ENCODE measurements at regions not wholly inside any gene's neighbourhood (a gene's known extent, or its start where the extent isn't known, plus 50 kb on each side); places are given as distances from the start of the nearest gene placed in this dataset.

DNA sequence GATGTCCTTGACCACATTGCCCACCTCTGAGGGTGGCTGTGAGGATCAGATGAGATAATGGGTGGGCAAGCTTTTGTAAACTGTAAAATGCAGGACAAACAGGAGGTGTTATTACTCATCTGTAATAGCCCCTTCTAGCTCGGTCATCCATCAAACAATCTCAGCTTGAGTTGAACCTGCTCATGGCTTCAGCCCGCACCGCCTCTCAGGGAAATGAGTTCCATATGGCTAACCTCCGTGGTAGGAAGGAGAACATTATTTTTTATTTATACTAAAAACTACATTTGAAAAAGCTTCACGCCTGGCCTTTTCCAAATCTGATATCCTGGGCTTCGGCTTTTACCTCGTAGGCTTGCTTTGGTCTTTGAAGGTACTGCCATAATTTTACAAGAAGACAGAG is 116.2 kb upstream of the USP24 start:
- CTCF ChIA-PET (ENCODE audit: low intra/inter-chr PET ratio, low total read pairs) = no interaction called here
- no TSS peak for BruUV-seq (replicated peaks)
- in situ Hi-C loops (cut with HindIII; ENCODE audit: extremely low pct_ligation_motif_present, low pct_unique_long_range_greater_than_20kb) = no loop called here

More for the DNA sequence above, 116.2 kb upstream of the USP24 start:
- H3K27me3 ChIP-seq (ENCODE audit: control insufficient read depth in 1 of 2, insufficient read depth in 2 of 2, low read length in 2 of 2) = peaks cover 0 to 11% of the 10 kb centered on the region in 2 experiments; a peak in 3 of 5 replicates
- no peak for TF ChIP-seq ZNF766 (CRISPR knock-in tag; IDR thresholded peaks at IDR 0.05; ENCODE audit: borderline replicate concordance)
- TF ChIP-seq ZSCAN20 (CRISPR knock-in tag; IDR thresholded peaks at IDR 0.05; ENCODE audit: borderline replicate concordance) = no peak
- TF ChIP-seq, protein P1, sequence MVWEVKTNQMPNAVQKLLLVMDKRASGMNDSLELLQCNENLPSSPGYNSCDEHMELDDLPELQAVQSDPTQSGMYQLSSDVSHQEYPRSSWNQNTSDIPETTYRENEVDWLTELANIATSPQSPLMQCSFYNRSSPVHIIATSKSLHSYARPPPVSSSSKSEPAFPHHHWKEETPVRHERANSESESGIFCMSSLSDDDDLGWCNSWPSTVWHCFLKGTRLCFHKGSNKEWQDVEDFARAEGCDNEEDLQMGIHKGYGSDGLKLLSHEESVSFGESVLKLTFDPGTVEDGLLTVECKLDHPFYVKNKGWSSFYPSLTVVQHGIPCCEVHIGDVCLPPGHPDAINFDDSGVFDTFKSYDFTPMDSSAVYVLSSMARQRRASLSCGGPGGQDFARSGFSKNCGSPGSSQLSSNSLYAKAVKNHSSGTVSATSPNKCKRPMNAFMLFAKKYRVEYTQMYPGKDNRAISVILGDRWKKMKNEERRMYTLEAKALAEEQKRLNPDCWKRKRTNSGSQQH (CRISPR knock-in tag; IDR thresholded peaks at IDR 0.05; ENCODE audit: low read depth) = no peak
- TF ChIP-seq, protein P2, sequence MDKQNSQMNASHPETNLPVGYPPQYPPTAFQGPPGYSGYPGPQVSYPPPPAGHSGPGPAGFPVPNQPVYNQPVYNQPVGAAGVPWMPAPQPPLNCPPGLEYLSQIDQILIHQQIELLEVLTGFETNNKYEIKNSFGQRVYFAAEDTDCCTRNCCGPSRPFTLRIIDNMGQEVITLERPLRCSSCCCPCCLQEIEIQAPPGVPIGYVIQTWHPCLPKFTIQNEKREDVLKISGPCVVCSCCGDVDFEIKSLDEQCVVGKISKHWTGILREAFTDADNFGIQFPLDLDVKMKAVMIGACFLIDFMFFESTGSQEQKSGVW (CRISPR knock-in tag; IDR thresholded peaks at IDR 0.05; ENCODE audit: borderline replicate concordance) = no peak
- TF ChIP-seq, protein P3, sequence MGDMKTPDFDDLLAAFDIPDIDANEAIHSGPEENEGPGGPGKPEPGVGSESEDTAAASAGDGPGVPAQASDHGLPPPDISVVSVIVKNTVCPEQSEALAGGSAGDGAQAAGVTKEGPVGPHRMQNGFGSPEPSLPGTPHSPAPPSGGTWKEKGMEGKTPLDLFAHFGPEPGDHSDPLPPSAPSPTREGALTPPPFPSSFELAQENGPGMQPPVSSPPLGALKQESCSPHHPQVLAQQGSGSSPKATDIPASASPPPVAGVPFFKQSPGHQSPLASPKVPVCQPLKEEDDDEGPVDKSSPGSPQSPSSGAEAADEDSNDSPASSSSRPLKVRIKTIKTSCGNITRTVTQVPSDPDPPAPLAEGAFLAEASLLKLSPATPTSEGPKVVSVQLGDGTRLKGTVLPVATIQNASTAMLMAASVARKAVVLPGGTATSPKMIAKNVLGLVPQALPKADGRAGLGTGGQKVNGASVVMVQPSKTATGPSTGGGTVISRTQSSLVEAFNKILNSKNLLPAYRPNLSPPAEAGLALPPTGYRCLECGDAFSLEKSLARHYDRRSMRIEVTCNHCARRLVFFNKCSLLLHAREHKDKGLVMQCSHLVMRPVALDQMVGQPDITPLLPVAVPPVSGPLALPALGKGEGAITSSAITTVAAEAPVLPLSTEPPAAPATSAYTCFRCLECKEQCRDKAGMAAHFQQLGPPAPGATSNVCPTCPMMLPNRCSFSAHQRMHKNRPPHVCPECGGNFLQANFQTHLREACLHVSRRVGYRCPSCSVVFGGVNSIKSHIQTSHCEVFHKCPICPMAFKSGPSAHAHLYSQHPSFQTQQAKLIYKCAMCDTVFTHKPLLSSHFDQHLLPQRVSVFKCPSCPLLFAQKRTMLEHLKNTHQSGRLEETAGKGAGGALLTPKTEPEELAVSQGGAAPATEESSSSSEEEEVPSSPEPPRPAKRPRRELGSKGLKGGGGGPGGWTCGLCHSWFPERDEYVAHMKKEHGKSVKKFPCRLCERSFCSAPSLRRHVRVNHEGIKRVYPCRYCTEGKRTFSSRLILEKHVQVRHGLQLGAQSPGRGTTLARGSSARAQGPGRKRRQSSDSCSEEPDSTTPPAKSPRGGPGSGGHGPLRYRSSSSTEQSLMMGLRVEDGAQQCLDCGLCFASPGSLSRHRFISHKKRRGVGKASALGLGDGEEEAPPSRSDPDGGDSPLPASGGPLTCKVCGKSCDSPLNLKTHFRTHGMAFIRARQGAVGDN (CRISPR knock-in tag; IDR thresholded peaks at IDR 0.05) = no peak
- TF ChIP-seq ZNF672 (CRISPR knock-in tag; IDR thresholded peaks at IDR 0.05) = no peak
- TF ChIP-seq, protein P4, sequence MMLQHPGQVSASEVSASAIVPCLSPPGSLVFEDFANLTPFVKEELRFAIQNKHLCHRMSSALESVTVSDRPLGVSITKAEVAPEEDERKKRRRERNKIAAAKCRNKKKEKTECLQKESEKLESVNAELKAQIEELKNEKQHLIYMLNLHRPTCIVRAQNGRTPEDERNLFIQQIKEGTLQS (CRISPR knock-in tag; IDR thresholded peaks at IDR 0.05) = no peak
- no peak for TF ChIP-seq ZFP90 (CRISPR knock-in tag; IDR thresholded peaks at IDR 0.05; ENCODE audit: borderline replicate concordance)
- TF ChIP-seq CBX1 (IDR thresholded peaks at IDR 0.05; ENCODE audit: low read depth) = no peak
- TF ChIP-seq ZNF451 (CRISPR knock-in tag; IDR thresholded peaks at IDR 0.05) = no peak
- TF ChIP-seq, protein P5, sequence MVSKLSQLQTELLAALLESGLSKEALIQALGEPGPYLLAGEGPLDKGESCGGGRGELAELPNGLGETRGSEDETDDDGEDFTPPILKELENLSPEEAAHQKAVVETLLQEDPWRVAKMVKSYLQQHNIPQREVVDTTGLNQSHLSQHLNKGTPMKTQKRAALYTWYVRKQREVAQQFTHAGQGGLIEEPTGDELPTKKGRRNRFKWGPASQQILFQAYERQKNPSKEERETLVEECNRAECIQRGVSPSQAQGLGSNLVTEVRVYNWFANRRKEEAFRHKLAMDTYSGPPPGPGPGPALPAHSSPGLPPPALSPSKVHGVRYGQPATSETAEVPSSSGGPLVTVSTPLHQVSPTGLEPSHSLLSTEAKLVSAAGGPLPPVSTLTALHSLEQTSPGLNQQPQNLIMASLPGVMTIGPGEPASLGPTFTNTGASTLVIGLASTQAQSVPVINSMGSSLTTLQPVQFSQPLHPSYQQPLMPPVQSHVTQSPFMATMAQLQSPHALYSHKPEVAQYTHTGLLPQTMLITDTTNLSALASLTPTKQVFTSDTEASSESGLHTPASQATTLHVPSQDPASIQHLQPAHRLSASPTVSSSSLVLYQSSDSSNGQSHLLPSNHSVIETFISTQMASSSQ (IDR thresholded peaks at IDR 0.05; ENCODE audit: low read depth) = no peak
- TF ChIP-seq, protein P5 (CRISPR knock-in tag; IDR thresholded peaks at IDR 0.05; ENCODE audit: borderline replicate concordance) = no peak
- TF ChIP-seq, protein P6, sequence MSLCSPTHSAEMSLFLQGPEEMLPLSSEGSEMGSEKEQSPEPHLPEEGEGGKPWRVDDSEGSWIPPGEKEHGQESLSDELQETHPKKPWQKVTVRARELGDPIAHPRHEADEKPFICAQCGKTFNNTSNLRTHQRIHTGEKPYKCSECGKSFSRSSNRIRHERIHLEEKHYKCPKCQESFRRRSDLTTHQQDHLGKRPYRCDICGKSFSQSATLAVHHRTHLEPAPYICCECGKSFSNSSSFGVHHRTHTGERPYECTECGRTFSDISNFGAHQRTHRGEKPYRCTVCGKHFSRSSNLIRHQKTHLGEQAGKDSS (CRISPR knock-in tag; IDR thresholded peaks at IDR 0.05; ENCODE audit: borderline replicate concordance, low read depth) = no peak
- peaks cover 16% of the 10 kb centered on the region for H3K4me1 ChIP-seq (ENCODE audit: insufficient read depth, low read length)
- no peak overlapping the region for H2AFZ ChIP-seq (ENCODE audit: low read length)
- DNase-seq (ENCODE audit: low spot score) (no peak), FAIRE-seq (no peak), ATAC-seq (no peak)
- no peaks in the 10 kb centered on the region for H3K79me2 ChIP-seq (ENCODE audit: insufficient read depth, low read length)
- intact Hi-C loops (cut with micrococcal nuclease; ENCODE audit: unreplicated experiment) = no loop called here
- WGBS (ENCODE audit: low lambda C conversion rate) = 72% methylated on average over 7 of the region's 7 CpGs
- POLR2A ChIA-PET = no interaction called here
- H3K36me3 ChIP-seq (replicated peaks in 1 of 2; ENCODE audit: control insufficient read depth in 1 of 2, insufficient read depth in 2 of 2, low read length in 2 of 2) = no peaks in the 10 kb centered on the region
- H3K4me3 ChIP-seq (replicated peaks in 1 of 3; ENCODE audit: insufficient read depth in 1 of 3, low read depth in 2 of 3, low read length in 3 of 3) = no peak overlapping the region
- H4K20me1 ChIP-seq (ENCODE audit: insufficient read depth, low read length) = no peaks in the 10 kb centered on the region
- no peak overlapping the region for H3K27ac ChIP-seq (ENCODE audit: extremely low read length, insufficient read depth, low read length)
- H3K9ac ChIP-seq (ENCODE audit: insufficient read depth, low read depth, low read length) = no peak overlapping the region
- no peak overlapping the region for H3K4me2 ChIP-seq (ENCODE audit: low read depth, low read length)
- no peaks in the 10 kb centered on the region for H3K9me3 ChIP-seq (ENCODE audit: low read length)
